ENCODE measurements at regions not wholly inside any gene's neighbourhood (a gene's known extent, or its start where the extent isn't known, plus 50 kb on each side); places are given as distances from the start of the nearest gene placed in this dataset.

- no peak for TF ChIP-seq JUND (IDR thresholded peaks at IDR 0.05; ENCODE audit: low read depth)
- DNase-seq (ENCODE audit: low read depth in 1 of 2, low spot score in 1 of 2) = no peak
- in situ Hi-C loops (cut with HindIII; ENCODE audit: low pct_unique_long_range_greater_than_20kb, low sequenced_read_pairs) = no loop called here
Observed at GRCh38 chr11:45025716-45026492, 75.2 kb upstream of the TP53I11 start.

DNA sequence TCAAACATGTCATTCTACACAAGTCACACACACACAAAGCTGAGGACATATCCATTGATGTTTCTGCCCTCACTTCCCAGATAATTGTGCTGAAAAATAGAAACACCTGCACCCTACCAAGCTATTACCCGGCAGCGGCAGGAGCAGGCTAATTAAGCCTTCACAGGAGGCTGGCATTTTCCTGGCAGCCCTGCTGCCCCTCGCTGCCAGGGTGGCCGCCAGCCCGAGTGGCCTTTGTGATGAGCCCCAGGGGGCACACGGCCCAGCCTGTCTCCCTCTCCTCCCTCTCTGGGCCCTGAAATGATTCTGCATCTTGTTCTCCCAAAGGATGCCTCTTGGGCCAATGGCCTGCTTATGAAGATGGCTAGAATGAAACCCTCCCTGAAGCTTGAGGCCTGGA lies 76.2 kb upstream of the TP53I11 start:
- no peak for DNase-seq (ENCODE audit: low read depth in 1 of 2, low spot score in 1 of 2)
- no peak for TF ChIP-seq JUND (IDR thresholded peaks at IDR 0.05; ENCODE audit: low read depth)

DNA sequence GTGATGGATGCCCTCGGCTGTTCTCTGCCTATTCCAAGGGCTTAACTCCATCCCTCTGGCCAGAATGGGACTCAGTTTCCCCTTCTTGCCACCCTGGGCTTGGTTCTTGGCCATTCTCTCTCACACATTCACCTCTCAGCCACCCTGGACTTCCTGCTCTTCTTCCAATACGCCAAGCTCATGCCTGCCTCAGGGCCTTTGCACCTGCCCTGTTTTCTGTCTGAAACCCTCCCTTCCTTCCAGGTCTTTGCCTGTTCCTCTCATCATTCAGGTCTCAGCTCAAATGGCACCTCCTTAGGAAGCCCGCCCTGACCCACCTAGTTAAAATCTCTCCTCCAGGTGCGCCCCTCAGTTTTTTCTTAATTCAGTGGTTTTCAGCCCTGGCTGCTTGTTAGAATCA lies 76.6 kb upstream of the TP53I11 start:
- no peak for TF ChIP-seq JUND (IDR thresholded peaks at IDR 0.05; ENCODE audit: low read depth)
- in situ Hi-C loops (cut with HindIII; ENCODE audit: low pct_unique_long_range_greater_than_20kb, low sequenced_read_pairs) = no loop called here
- no peak for DNase-seq (ENCODE audit: low read depth in 1 of 2, low spot score in 1 of 2)

More for the DNA sequence above, 76.2 kb upstream of the TP53I11 start:
- in situ Hi-C loops (cut with HindIII; ENCODE audit: low pct_unique_long_range_greater_than_20kb, low sequenced_read_pairs) = no loop called here

DNA sequence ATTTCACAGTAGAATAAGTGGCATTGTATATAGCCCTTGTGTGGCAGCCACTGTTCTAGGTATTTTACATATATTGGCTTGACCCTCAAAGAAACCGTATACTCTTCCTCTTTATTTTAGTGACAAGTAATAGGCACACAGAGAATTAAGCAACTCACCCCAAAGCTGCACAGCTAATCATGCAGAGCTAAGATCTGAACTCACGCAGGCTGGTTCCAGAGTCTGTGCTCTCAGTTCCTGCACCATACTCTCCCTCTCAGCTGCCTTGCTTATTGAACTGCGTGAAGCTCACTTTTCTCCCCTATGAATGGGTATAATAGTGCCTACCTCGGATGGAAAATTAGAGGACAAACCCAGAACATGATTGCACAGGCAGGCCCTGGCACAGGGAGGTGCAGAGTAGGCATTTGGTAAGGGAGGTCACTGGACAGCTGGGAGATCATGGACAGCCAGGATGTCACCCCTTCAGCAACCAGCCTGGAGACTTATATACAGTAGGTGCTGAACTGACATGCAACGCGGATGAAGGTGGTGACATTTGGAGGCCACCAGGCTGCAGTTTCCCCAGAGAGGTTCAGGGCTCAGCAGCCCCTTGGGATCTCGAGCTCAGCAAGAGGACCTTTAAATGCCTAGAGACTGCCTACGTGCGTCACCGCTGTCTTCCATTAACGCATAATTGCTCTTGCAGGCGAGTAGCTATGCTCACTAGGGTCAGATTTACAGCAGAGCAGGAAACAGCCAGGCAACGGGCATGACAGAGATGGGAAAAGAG lies 78.4 kb upstream of the TP53I11 start:
- in situ Hi-C loops (cut with HindIII; ENCODE audit: low pct_unique_long_range_greater_than_20kb, low sequenced_read_pairs) = no loop called here
- DNase-seq (ENCODE audit: low read depth in 1 of 2, low spot score in 1 of 2) = no peak
- no peak for TF ChIP-seq JUND (IDR thresholded peaks at IDR 0.05; ENCODE audit: low read depth)

DNA sequence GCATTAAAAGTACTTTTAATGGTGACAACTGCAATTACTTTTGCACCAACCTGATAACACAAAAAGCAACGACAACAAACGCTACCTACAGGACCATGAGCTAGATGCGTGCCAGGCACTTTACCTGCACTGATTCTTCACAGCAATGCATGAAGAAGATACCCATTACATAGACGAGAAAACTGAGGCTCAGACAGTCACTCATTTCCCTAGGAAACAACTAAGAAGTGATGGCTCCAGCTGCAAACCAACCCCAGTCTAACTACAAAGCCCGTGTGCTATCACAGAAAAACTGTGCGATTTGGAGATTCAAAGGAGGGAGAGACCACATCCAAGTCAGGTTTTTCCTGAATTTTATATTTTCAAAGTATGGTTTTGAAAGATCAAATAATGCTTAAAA lies 80.1 kb upstream of the TP53I11 start:
- no peak for TF ChIP-seq JUND (IDR thresholded peaks at IDR 0.05; ENCODE audit: low read depth)
- in situ Hi-C loops (cut with HindIII; ENCODE audit: low pct_unique_long_range_greater_than_20kb, low sequenced_read_pairs) = no loop called here

DNA sequence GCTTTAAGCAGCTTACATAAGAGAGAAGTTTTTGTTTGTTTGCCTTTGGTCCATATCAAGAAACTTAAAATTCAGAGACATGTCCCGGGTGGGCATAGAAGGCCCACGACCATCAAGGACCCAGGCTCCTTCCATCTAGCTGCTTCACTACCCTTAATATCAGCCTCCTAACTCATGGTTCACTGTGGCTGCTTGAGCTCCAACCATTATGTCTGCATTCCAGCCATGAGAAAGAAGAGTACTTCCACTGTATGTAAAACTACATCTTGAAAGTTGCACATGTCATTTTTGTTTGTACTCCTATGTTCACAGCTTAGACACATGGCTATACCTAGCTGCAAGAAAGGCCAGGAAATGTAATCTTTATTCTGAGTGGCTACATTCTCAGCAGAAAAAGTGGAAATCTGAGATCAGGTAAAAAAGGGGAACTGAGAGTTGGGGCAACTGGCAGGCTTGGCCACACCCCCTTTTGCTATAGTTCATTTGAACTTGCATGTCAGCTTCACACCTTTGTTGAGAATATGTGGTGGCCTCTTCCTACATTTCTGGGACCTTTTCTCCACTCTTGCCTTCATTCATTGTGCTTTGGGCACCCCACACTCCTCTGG lies 81.3 kb upstream of the TP53I11 start:
- in situ Hi-C loops (cut with HindIII; ENCODE audit: low pct_unique_long_range_greater_than_20kb, low sequenced_read_pairs) = no loop called here
- no peak for TF ChIP-seq JUND (IDR thresholded peaks at IDR 0.05; ENCODE audit: low read depth)
- DNase-seq (ENCODE audit: low read depth in 1 of 2, low spot score in 1 of 2) = no peak

More for the DNA sequence above, 80.1 kb upstream of the TP53I11 start:
- no peak for DNase-seq (ENCODE audit: low read depth in 1 of 2, low spot score in 1 of 2)

DNA sequence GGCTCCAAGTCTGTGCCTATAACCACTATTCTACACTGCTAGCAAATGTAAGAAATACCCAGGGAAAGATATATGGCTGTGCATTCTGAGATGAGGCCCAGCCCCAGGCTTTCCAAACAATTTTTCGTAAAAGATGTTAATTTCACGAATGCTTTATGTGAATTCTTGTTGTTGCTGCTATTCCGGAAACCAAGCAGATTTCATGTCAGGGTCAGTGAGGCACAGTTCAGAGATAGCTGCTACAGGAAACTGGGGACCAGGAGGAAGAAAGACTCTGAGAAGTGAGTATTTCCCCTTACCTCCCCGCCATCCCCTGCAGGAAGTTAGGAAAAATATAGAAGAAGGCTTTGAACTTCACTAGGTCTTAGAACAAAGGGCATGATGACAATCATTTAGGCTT lies 84.7 kb upstream of the TP53I11 start:
- in situ Hi-C loops (cut with HindIII; ENCODE audit: low pct_unique_long_range_greater_than_20kb, low sequenced_read_pairs) = no loop called here
- DNase-seq (ENCODE audit: low read depth in 1 of 2, low spot score in 1 of 2) = no peak

DNA sequence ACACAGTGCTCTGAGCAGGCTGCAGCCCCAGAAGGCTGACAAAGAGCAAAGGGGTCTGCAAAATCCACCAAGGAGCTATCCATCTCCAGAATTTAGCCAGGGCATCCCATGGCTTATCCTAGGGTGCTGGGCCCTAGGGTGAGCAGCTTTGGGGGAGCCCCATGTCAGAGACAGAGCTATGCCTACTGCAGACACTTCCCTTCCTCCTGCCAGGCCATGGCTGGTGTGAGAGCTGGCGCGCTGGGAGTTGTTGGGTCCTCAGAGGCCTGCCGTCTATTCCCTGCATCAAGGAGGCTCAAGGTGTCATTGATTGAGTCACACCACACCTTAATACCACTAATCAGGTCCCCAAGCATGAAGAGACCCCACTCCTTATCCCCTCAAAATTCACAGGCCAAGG lies 85.3 kb upstream of the TP53I11 start:
- no peak for TF ChIP-seq JUND (IDR thresholded peaks at IDR 0.05; ENCODE audit: low read depth)
- no peak for DNase-seq (ENCODE audit: low read depth in 1 of 2, low spot score in 1 of 2)
- in situ Hi-C loops (cut with HindIII; ENCODE audit: low pct_unique_long_range_greater_than_20kb, low sequenced_read_pairs) = no loop called here

More for the DNA sequence above, 84.7 kb upstream of the TP53I11 start:
- no peak for TF ChIP-seq JUND (IDR thresholded peaks at IDR 0.05; ENCODE audit: low read depth)

GRCh38 chr11:45036733-45037132 lies 86.0 kb upstream of the TP53I11 start:
- TF ChIP-seq JUND (IDR thresholded peaks at IDR 0.05; ENCODE audit: low read depth) = no peak
- in situ Hi-C loops (cut with HindIII; ENCODE audit: low pct_unique_long_range_greater_than_20kb, low sequenced_read_pairs) = no loop called here
- no peak for DNase-seq (ENCODE audit: low read depth in 1 of 2, low spot score in 1 of 2)

DNA sequence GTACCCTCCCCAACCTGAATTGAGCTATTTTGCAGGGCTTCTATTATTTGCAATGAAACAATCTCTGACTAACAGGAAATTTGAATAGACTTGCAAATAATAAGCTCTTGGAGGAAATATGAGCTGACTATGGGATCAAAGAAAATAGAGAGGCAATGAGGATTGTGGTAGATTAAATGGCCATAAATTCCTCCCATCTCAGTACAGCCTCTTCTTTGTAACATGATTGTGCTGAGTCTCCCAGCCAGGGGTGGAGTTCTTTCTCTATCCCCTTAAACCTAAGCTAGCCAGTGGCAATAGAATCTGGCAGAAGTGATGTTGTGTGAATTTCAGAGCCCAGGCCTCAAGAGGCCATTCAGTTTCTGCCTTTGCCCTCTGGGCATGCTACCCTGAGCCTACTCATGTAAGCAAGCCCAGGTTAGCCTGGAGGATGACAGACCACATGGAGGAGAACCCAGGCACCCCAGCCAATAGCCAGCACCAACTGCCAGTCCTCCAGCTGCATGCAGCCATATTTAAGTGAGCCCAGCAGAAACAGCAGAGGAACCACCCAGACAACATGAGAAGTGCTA lies 86.8 kb upstream of the TP53I11 start:
- DNase-seq (ENCODE audit: low read depth in 1 of 2, low spot score in 1 of 2) = no peak
- in situ Hi-C loops (cut with HindIII; ENCODE audit: low pct_unique_long_range_greater_than_20kb, low sequenced_read_pairs) = no loop called here
- no peak for TF ChIP-seq JUND (IDR thresholded peaks at IDR 0.05; ENCODE audit: low read depth)

DNA sequence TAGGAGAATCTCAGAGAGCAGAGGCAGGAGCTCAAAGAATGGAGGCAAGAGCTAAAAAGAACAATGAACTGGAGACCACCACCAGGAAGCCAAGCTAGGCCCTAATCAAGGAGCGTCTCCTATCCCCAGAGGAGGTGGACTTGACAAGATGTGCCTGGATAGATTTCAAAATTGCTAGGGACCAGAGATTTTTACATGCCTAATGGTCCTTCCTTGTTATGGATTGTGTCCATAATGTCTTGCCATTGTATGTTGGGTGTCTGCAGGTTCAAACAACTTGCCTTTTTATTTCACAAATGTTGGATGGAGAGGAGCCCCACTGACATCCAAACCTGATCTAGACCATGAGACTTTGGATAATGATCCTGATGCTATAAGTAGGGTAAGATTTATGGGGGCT lies 88.2 kb upstream of the TP53I11 start:
- no peak for DNase-seq (ENCODE audit: low read depth in 1 of 2, low spot score in 1 of 2)
- no peak for TF ChIP-seq JUND (IDR thresholded peaks at IDR 0.05; ENCODE audit: low read depth)
- in situ Hi-C loops (cut with HindIII; ENCODE audit: low pct_unique_long_range_greater_than_20kb, low sequenced_read_pairs) = no loop called here

- TF ChIP-seq JUND (IDR thresholded peaks at IDR 0.05; ENCODE audit: low read depth) = no peak
Observed at GRCh38 chr11:45041596-45041995, 90.9 kb upstream of the TP53I11 start.

DNA sequence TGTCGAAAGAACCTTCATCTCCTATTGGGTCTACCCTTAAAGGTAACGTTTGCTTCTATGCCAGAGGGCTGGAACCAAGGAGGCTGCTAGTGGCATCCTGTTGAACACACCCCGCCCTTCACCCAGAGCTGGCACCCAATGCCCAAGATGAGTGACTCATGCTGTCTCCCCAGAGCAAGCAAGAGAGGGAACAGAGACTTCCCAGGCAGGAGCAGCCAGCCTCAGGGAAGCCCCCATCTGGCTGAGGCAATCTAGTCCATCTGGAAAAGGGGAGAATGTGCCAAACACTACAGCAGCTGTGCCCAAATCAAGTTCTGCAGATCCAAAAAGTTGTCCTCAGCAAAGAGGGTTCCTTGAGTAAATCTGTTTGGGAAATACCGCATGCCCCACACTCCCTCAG lies 91.9 kb upstream of the TP53I11 start:
- no peak for TF ChIP-seq JUND (IDR thresholded peaks at IDR 0.05; ENCODE audit: low read depth)
- in situ Hi-C loops (cut with HindIII; ENCODE audit: low pct_unique_long_range_greater_than_20kb, low sequenced_read_pairs) = no loop called here
- no peak for DNase-seq (ENCODE audit: low read depth in 1 of 2, low spot score in 1 of 2)

More at GRCh38 chr11:45041596-45041995, 90.9 kb upstream of the TP53I11 start:
- DNase-seq (ENCODE audit: low read depth in 1 of 2, low spot score in 1 of 2) = no peak
- in situ Hi-C loops (cut with HindIII; ENCODE audit: low pct_unique_long_range_greater_than_20kb, low sequenced_read_pairs) = no loop called here
